Endothelial cell of umbilical vein (primary cell): ENCODE measurements at regions not wholly inside any gene's neighbourhood (a gene's known extent, or its start where the extent isn't known, plus 50 kb on each side); places are given as distances from the start of the nearest gene placed in this dataset.

Experiments
- BruUV-seq: library from RNA; stranded (reverse); fragments of 400-500 nt; replicated peaks from 2 replicates; lab custom pipeline; 2021; lab: Mats Ljungman, UMichigan
- CTCF ChIA-PET: fragments of 300-600, 350-600 bp; sonication (Branson Sonifier 250); formaldehyde crosslinking; loops from one replicate; lab custom pipeline; 2021; ENCODE audit warnings: antibody characterized with exemption, inconsistent platforms; lab: Charles Lee
- POLR2A ChIA-PET: fragments of 300-600, 350-600 bp; sonication (Branson Sonifier 250); formaldehyde crosslinking; loops from one replicate; lab custom pipeline; 2021; ENCODE audit warnings: antibody characterized with exemption, inconsistent platforms; lab: Charles Lee
- DNase-seq: peaks from one replicate; pipeline ENCODE4 v3.0.0-alpha.2; 2011; ENCODE audit warnings: low read depth, low spot score
- FAIRE-seq: peaks from 2 replicates; lab custom pipeline; 2011; peaks lifted over from hg19 to GRCh38; lab: Jason Lieb, UNC
- H2AFZ ChIP-seq: 2 replicates; pipeline ENCODE4 v1.6.0; 2012; ENCODE audit warnings: low read depth, low read length, control low read depth, inconsistent platforms
- H3K27ac ChIP-seq: 2 replicates; pipeline ENCODE4 v1.5.1; 2011; ENCODE audit warnings: low read depth, mild to moderate bottlenecking, control low read depth, low read length, moderate library complexity; ENCODE audit not compliant: insufficient read depth
- H3K27me3 ChIP-seq, 2 experiments: 2 replicates each; pipeline versions ENCODE4 v1.6.0 to v1.6.1; 2011; ENCODE audit warnings: low read length in 2 of 2, mixed read lengths in 1 of 2; ENCODE audit not compliant: control insufficient read depth in 2 of 2, insufficient read depth in 2 of 2
- H3K36me3 ChIP-seq, 2 experiments: 2 replicates in 1 of 2; 3 replicates in 1 of 2; pipeline ENCODE4 v1.5.1; 2011; ENCODE audit warnings: low read length in 2 of 2, mild to moderate bottlenecking in 1 of 2, moderate library complexity in 1 of 2; ENCODE audit not compliant: control insufficient read depth in 2 of 2, insufficient read depth in 2 of 2; ENCODE audit errors: extremely low read depth in 1 of 2
- H3K4me1 ChIP-seq: 3 replicates; pipeline ENCODE4 v1.5.1; 2011; ENCODE audit warnings: mild to moderate bottlenecking, low read length; ENCODE audit not compliant: control insufficient read depth, insufficient read depth; ENCODE audit errors: extremely low read depth
- H3K4me2 ChIP-seq: 2 replicates; pipeline ENCODE4 v1.6.1; 2011; ENCODE audit warnings: low read length, control low read depth, mixed read lengths; ENCODE audit not compliant: insufficient read depth
- H3K4me3 ChIP-seq, 3 experiments: fragments of 200-600 bp in 1 of 3; sonication (generic), shearing (Covaris generic) in 1 of 3; replicated peaks in 1 of 3; 2 replicates each; pipeline ENCODE4 v1.5.1; 2011 to 2016; ENCODE audit warnings: control low read depth in 3 of 3, low read length in 3 of 3, mild to moderate bottlenecking in 2 of 3, inconsistent platforms in 1 of 3, low read depth in 1 of 3, moderate library complexity in 1 of 3; ENCODE audit not compliant: insufficient read depth in 1 of 3
- H3K79me2 ChIP-seq: 2 replicates; pipeline ENCODE4 v1.6.0; 2012; ENCODE audit warnings: low read length, inconsistent platforms; ENCODE audit not compliant: control insufficient read depth, insufficient read depth
- H3K9ac ChIP-seq: replicated peaks from 2 replicates; pipeline ENCODE3; 2011; ENCODE audit warnings: low read length, control low read depth; ENCODE audit not compliant: insufficient read depth; ENCODE audit errors: extremely low read depth
- H3K9me1 ChIP-seq: replicated peaks from 3 replicates; pipeline ENCODE4 v1.6.0; 2011; ENCODE audit warnings: mild to moderate bottlenecking, low read length; ENCODE audit not compliant: control insufficient read depth, insufficient read depth; ENCODE audit errors: extremely low read depth
- H3K9me3 ChIP-seq: replicated peaks from 2 replicates; pipeline ENCODE4 v1.5.1; 2012; ENCODE audit warnings: low read length, inconsistent platforms; ENCODE audit not compliant: control insufficient read depth, insufficient read depth
- H4K20me1 ChIP-seq: replicated peaks from 2 replicates; pipeline ENCODE3; 2011; ENCODE audit warnings: mild to moderate bottlenecking, low read length; ENCODE audit not compliant: control insufficient read depth, insufficient read depth; ENCODE audit errors: extremely low read depth
- EZH2 ChIP-seq: IDR thresholded peaks from 2 replicates; pipeline ENCODE4 v1.6.1; 2012; ENCODE audit warnings: borderline replicate concordance, low read depth, mild to moderate bottlenecking, moderate library complexity, low read length, inconsistent platforms; ENCODE audit not compliant: severe bottlenecking
- FOS ChIP-seq: IDR thresholded peaks from 2 replicates; pipeline ENCODE4 v1.6.1; 2011; ENCODE audit warnings: mild to moderate bottlenecking, low read length, moderate library complexity, borderline replicate concordance; ENCODE audit not compliant: insufficient read depth
- GATA2 ChIP-seq: IDR thresholded peaks from 2 replicates; pipeline ENCODE4 v1.7.0; 2011; ENCODE audit warnings: low read depth, mild to moderate bottlenecking, moderate library complexity, mixed read lengths, low read length; ENCODE audit not compliant: insufficient read length, insufficient read depth
- JUN ChIP-seq: IDR thresholded peaks from 2 replicates; pipeline ENCODE4 v1.6.1; 2011; ENCODE audit warnings: borderline replicate concordance, low read depth; ENCODE audit not compliant: insufficient read length, insufficient read depth
- MAX ChIP-seq: IDR thresholded peaks from 2 replicates; pipeline ENCODE4 v1.6.1; 2011; ENCODE audit not compliant: insufficient read depth, insufficient read length
- POLR2A ChIP-seq: IDR thresholded peaks from 2 replicates; pipeline ENCODE4 v1.6.1; 2012; ENCODE audit warnings: low read depth, mild to moderate bottlenecking, control low read depth, low read length
- POLR2AphosphoS5 ChIP-seq: IDR thresholded peaks from 2 replicates; pipeline ENCODE4 v1.6.1; 2012; ENCODE audit warnings: low read depth, mild to moderate bottlenecking, control low read depth, low read length, moderate library complexity; ENCODE audit not compliant: insufficient read depth
- dilution Hi-C: fragments of 300-500 bp; cut with MboI; formaldehyde crosslinking; loops from one replicate; pipeline ENCODE4 v1.15.0; 2019; ENCODE audit warnings: low sequenced_read_pairs; ENCODE audit not compliant: extremely low pct_ligation_motif_present
- intact Hi-C: fragments of 100-400 bp; cut with micrococcal nuclease; formaldehyde crosslinking; loops from one replicate; pipeline ENCODE4 v1.10.0; 2022
- TF ChIP-seq, protein P1 (sequence below), 2 donors: IDR thresholded peaks; 1 replicate in 1 of 2; 2 replicates in 1 of 2; pipeline ENCODE4 v1.5.1; 2011; ENCODE audit warnings: low read length in 2 of 2, mild to moderate bottlenecking in 2 of 2, moderate library complexity in 2 of 2, control low read depth in 1 of 2, inconsistent platforms in 1 of 2, low read depth in 1 of 2; ENCODE audit not compliant: insufficient read depth in 1 of 2; ENCODE audit errors: extremely low read depth in 1 of 2

DNA sequence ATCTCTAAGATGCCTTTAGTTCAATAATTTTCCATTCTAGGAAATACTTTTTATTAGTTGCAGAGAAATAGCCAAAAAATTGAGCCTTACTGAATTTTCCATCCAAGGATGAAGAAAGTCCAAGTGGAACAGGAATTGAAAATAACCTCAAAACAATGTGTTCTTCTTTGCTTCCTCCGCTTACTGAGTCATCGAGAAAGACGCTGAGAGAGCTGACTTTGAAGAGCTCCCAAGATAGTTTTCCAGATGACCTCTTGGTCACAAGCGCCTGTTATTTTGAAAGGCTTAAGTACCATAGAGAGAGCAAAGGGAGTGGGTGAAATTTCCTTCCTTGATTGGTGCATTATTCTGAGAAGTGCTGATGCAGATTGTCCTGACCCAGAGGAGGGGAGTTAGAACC is 253.5 kb upstream of the ATP10B start:
- no peaks in the 10 kb centered on the region for H3K79me2 ChIP-seq
- H3K9me3 ChIP-seq, result no peaks in the 10 kb centered on the region
- ChIA-PET POLR2A (no interaction called here), CTCF (no interaction called here)
- DNase-seq, result no peak
- H3K4me1 ChIP-seq, result no peaks in the 10 kb centered on the region
- H3K4me2 ChIP-seq, result no peak overlapping the region
- H3K9me1 ChIP-seq, result no peaks in the 10 kb centered on the region
- no peak for TF ChIP-seq POLR2A
- TF ChIP-seq FOS, result no peak
- TF ChIP-seq, protein P1, sequence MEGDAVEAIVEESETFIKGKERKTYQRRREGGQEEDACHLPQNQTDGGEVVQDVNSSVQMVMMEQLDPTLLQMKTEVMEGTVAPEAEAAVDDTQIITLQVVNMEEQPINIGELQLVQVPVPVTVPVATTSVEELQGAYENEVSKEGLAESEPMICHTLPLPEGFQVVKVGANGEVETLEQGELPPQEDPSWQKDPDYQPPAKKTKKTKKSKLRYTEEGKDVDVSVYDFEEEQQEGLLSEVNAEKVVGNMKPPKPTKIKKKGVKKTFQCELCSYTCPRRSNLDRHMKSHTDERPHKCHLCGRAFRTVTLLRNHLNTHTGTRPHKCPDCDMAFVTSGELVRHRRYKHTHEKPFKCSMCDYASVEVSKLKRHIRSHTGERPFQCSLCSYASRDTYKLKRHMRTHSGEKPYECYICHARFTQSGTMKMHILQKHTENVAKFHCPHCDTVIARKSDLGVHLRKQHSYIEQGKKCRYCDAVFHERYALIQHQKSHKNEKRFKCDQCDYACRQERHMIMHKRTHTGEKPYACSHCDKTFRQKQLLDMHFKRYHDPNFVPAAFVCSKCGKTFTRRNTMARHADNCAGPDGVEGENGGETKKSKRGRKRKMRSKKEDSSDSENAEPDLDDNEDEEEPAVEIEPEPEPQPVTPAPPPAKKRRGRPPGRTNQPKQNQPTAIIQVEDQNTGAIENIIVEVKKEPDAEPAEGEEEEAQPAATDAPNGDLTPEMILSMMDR (IDR thresholded peaks at IDR 0.05; ENCODE audit: extremely low read depth in 1 of 2, insufficient read depth in 1 of 2, low read depth in 1 of 2, low read length in 2 of 2), result no peak
- intact Hi-C loops (no loop called here), dilution Hi-C loops (no loop called here)
- no peaks in the 10 kb centered on the region for H3K36me3 ChIP-seq
- H3K4me3 ChIP-seq, result no peak overlapping the region
- no peak overlapping the region for H2AFZ ChIP-seq
- no peak overlapping the region for H3K9ac ChIP-seq
- no peaks in the 10 kb centered on the region for H4K20me1 ChIP-seq
- no peak for FAIRE-seq
- H3K27me3 ChIP-seq, result no peaks in the 10 kb centered on the region
- no peak overlapping the region for H3K27ac ChIP-seq
- no TSS peak for BruUV-seq

DNA sequence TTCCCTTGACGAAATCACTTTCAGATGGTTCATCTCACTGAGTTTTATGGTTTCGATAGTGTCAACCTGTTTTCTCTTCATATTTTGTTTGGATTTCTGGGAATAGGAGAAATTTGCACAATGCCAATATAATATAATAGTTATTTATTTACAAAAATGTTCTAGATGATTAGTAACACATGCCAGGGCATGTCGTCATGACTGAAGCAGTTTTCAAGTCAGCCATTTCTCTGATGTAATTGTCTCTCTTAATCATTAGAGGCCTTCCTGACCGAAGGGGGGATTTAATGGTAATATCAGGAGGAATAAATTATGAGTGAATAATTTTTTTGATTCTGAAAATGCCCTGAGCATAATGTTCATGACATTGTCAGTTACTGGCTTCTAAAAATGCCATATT is 246.5 kb upstream of the ATP10B start:
- BruUV-seq, result no TSS peak
- no peaks in the 10 kb centered on the region for H3K27me3 ChIP-seq
- H3K4me2 ChIP-seq, result no peak overlapping the region
- no peaks in the 10 kb centered on the region for H3K9me1 ChIP-seq
- ChIA-PET POLR2A (no interaction called here), CTCF (no interaction called here)
- no peak overlapping the region for H3K4me3 ChIP-seq
- H4K20me1 ChIP-seq, result no peaks in the 10 kb centered on the region
- no peak for TF ChIP-seq MAX
- TF ChIP-seq POLR2AphosphoS5, result no peak
- no peak for TF ChIP-seq EZH2
- TF ChIP-seq GATA2, result no peak
- TF ChIP-seq, protein P1 (IDR thresholded peaks at IDR 0.05; ENCODE audit: extremely low read depth in 1 of 2, insufficient read depth in 1 of 2, low read depth in 1 of 2, low read length in 2 of 2), result no peak
- no peak for TF ChIP-seq JUN
- H3K9ac ChIP-seq, result no peak overlapping the region
- no peak overlapping the region for H2AFZ ChIP-seq
- FAIRE-seq, result no peak
- DNase-seq, result no peak
- no peaks in the 10 kb centered on the region for H3K79me2 ChIP-seq
- no peak overlapping the region for H3K27ac ChIP-seq
- no peaks in the 10 kb centered on the region for H3K36me3 ChIP-seq
- H3K4me1 ChIP-seq, result no peaks in the 10 kb centered on the region
- dilution Hi-C loops (no loop called here), intact Hi-C loops (no loop called here)
- H3K9me3 ChIP-seq, result no peaks in the 10 kb centered on the region
